ENCODE measurements at regions not wholly inside any gene's neighbourhood (a gene's known extent, or its start where the extent isn't known, plus 50 kb on each side); places are given as distances from the start of the nearest gene placed in this dataset.
"Not testable (repeated sequence)": the region's sequence is repeated elsewhere in the genome, so short reads cannot be mapped to it uniquely, and the experiment has no call there.

DNA sequence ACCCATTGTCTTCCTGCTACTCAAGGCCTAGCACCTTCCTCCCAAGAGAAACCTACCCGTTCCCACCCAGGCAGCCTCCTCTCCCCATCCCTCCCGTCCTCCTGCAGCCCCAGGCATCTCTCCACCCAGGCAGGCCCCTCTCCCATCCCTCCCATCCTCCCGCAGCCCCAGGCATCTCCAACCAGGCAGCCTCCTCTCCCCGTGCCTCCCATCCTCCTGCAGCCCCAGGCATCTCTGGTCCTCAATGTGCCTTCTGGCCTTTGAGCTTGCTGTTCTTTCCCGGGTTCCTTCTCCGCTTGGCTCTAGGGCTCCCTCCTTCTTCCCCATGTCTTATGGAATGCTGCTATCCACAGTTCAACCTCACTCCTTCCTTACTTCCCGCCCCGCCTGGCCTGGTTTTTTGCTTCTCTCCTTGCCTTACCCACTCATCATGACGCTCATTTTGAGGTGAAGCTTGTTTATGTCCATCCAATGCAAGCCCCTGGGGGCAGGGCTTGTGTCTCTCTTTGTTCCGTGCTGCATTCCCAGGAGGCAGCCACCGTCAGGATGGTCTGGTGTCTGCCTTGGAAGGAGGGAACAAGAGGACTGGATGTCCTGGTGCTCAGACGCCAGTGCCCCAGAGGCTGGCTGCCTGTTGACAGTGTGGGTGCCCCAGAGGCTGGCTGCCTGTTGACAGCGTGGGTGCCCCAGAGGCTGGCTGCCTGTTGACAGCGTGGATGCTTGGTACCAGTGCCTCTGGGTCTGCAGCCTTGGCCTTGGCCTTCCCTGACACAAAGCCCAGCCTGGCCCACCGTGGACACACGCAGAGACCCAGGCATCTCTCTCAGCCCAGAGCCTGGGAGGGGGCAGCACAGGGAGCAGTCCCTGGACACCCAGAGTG is 815.7 kb downstream of the BRD1 start:
- 55 to 70% (median 66%) methylated on average over 16 of the region's 16 CpGs for WGBS, 3 donors
- H3K27ac ChIP-seq (ENCODE audit: low read depth, low read length): no peak overlapping the region

DNA sequence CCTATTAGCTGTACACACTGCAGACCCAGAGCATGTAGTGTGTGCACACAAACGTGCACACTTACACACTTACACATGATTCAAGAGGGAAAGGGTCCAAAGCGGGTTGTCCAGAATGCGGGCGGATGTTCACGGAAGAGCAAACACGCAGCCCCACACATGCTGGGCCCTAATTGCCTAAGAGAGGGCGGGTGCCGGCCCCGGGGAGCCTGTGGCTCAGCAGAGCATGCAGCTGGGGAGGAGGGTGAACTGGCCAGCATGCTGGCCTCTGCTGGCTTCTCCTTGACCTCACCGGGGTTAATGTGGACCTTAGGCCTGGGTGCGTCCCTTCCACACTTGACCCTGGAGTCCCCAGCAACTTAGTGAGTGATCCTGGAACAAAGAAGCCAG is 816.3 kb downstream of the BRD1 start:
- no peak overlapping the region for H3K27ac ChIP-seq (ENCODE audit: low read depth, low read length)
- whole genome bisulfite sequencing, 3 donors: 69 to 80% (median 78%) methylated on average over 11 of the region's 11 CpGs

DNA sequence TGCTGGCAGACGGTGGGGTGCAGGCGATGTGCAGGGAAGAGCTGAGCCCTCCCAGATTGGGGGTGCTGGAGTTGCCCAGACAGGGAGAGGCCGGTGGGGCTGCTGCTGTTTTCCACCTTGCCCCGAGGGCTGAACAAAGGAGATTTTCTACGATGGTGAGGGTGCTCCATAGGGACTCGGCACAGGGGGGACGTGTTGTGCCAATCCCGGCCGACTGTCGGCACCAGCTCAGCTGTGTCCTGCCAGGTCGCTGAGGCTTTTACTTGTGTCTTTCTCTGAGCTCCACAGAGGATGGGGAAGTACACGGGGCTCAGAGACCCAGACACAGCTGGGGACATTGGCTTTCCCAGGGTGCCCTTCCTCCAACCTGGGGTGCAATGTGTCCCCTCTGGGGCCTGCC is 816.8 kb downstream of the BRD1 start:
- H3K27ac ChIP-seq (ENCODE audit: low read depth, low read length): no peak overlapping the region
- WGBS, 3 donors: 73 to 85% (median 82%) methylated on average over 12 of the region's 12 CpGs

DNA sequence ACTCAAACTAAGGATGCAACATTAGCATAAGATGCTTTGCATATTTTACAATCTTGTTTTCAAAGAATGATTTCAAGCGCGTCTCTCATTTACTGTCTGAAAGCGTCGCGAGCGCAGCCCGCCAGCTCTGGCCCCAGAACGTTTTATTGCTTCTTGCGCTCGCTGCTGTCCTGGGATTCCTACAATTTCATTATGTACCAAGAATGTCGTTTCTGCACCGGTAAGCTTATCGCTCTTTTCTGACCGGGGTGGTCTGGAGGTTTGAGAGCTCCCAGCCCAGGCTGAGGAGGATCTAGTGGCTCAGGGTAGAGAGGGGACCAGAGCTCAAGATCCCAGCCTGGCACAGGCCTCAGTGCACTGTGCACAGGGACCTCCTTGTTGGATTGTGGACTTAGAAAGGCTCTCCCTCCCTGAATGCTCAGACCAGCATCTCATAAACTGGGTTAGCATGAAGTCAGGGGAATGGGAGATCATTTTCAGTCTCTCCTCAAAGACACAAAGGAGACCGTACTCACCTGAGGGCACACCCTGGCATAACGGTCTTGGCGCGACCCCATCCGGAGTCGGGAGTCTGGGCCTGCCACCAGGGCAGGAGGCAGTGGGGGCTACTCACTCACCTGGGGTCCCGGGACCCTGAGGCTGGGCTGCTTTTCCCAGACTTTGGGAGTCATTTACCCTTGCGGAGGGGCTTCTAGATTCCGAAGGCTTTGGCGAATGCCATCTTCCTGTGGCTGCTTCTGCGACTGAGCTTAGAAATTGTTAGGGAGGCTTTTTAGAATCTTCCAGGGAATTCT is 817.4 kb downstream of the BRD1 start:
- WGBS, 3 donors: 79 to 86% (median 80%) methylated on average over 25 of the region's 25 CpGs
- H3K27ac ChIP-seq (ENCODE audit: low read depth, low read length): no peak overlapping the region

DNA sequence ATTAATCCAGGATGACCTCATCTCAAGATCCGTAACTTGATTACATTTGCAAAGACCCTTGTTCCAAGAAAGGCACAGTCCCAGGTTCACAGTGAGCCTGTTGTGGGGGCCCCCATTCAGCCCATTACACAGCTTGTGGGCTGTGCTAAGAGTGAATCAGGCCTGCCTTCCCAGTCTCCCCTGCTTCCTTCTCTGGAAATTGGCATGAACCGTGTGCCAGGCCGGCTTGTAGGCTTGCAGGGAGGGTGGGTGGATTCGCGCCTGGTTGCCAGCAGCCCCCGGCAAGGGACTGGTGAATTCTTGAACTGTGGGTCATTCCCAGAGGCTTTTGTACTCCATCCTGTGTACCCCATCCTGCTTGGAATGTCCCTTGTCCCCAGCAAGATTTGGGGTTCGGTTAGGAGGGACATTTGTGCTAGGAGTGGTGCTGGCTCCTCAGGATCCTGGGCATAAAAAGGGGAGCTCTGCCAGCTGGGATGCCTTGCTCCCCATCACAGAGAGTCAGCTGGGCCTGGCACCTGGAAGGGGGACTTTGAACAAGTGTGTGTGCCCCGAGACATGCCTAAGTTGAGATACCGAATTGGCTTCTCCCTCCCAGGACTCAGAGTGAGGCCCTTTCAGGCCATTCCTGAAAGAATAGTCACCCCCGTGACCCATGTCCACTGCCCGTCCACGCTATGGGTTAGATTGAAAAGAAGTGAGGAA is 818.2 kb downstream of the BRD1 start:
- 79 to 90% (median 89%) methylated on average over 12 of the region's 12 CpGs for WGBS, 3 donors
- no peak overlapping the region for H3K27ac ChIP-seq (ENCODE audit: low read depth, low read length)

DNA sequence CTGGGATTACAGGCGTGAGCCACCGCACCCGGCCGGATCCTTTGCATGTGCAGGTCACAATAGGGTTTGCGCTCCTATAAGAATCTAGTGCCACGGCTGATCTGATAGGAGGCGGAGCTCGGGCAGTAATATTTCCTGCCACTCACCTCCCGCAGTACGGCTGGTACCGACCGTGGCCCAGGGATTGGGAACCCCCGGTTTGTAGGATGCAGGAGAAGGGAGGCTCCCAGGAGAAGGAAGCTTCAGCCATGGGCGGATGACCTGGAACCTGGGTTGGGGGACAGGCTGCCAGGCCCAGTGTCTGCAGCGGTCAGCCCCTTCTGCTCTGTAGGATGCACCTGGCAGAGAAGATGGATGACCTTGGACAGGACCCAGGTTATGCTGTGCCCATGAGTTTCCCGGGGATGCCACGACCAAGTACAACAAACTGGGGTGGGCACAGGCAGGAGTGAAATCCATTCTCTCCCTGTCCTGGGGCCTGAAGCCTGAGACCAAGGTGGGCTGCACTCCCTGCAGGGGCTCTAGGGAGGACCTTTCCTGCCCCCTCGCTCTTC is 818.9 kb downstream of the BRD1 start:
- no peak overlapping the region for H3K27ac ChIP-seq (ENCODE audit: low read depth, low read length)
- 83 to 88% (median 87%) methylated on average over 18 of the region's 18 CpGs for WGBS, 3 donors

DNA sequence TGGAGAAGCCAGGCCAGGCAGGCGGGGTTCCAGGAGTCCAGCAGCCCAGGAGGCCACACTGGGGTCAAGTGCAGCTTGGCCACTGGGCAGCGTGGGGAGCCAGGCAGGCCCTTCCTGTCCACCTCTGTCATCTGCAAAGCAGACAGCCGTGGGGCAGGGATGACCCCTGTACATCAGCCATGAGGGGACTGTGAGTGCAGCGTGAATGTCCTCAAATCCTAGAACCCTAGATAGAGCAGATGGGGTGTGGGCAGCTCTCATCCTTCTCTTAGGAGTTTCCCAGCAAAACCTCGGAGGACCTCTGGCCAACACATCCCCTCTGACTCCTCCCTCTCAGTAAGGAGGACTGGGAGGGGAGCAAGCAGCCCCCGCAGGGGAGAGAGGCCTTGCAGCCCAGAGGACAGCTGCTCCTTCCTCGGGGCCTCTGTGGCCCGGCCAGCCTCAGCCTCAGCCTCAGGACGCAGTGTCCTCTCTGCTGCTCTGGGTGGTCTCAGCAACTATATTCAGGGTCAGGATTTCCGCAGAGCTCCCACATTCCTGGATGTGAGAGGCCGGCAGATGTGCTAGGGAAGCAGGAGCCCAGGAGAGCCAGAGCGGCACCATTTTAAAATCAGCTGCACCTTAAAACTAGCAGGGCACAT is 820.5 kb downstream of the BRD1 start:
- no peak overlapping the region for H3K27ac ChIP-seq (ENCODE audit: low read depth, low read length)
- WGBS, 3 donors: 45 to 54% (median 48%) methylated on average over 12 of the region's 12 CpGs

DNA sequence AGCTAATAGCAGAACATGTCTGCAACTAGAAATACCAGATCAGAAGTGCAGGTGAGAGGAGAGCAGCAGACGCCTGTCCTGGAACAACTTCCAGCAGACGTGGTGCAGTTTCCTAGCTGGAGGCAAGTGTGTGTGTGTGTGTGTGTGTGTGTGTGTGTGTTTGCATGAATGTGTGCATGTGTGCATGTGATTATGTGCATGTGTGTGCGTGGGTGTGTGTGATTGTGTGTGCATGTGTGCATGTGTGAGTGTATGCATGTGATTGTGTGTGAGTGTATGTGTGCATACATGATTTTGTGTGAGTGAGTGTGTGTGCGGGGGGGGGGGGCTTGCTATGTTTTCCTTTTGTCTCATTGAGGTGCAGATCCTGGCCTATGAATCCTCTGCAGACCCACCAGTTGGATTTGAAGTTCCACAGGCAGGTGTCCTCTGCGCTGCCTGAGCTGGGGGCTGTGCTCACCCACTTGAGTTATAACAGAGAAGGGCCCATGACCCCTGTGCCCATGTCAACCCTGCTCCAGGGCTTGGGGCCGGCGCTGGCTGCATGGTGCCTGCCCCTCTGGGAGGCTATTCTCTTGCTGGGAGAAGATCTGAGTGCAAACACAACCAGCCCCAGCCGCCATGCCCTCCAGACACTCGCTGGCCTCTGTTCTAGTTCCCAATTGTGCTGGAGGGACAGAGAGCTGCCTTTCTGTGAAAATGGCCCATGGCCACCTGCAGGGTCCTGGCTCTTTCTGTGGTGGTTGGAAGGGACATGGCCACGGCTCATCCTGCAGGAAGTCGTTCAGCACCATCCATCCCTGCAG is 821.3 kb downstream of the BRD1 start:
- H3K27ac ChIP-seq (ENCODE audit: low read depth, low read length): no peak overlapping the region
- WGBS, 3 donors: 66 to 77% (median 73%) methylated on average over 11 of the region's 11 CpGs

DNA sequence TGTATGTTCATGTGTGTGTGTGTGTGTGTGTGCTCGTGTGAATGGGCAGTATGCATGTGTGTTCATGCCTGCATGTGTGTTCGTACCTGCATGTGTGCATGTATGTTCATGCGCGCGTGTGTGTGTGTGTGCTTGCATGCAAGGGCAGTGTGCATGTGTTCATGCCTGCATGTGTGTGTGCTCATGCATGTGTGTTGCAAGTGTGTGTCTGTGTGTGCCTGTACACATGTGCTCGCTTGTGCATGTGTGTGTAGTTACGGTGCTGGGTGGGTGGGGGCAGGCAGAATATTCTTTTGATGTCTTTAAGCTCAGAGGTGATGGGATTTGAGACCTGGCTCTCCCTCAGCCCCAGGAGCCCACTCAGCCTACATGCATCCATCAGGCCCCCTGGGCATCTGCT is 822.1 kb downstream of the BRD1 start:
- no peak overlapping the region for H3K27ac ChIP-seq (ENCODE audit: low read depth, low read length)
- WGBS, 3 donors: 66 to 83% (median 83%) methylated on average over 7 of the region's 7 CpGs

DNA sequence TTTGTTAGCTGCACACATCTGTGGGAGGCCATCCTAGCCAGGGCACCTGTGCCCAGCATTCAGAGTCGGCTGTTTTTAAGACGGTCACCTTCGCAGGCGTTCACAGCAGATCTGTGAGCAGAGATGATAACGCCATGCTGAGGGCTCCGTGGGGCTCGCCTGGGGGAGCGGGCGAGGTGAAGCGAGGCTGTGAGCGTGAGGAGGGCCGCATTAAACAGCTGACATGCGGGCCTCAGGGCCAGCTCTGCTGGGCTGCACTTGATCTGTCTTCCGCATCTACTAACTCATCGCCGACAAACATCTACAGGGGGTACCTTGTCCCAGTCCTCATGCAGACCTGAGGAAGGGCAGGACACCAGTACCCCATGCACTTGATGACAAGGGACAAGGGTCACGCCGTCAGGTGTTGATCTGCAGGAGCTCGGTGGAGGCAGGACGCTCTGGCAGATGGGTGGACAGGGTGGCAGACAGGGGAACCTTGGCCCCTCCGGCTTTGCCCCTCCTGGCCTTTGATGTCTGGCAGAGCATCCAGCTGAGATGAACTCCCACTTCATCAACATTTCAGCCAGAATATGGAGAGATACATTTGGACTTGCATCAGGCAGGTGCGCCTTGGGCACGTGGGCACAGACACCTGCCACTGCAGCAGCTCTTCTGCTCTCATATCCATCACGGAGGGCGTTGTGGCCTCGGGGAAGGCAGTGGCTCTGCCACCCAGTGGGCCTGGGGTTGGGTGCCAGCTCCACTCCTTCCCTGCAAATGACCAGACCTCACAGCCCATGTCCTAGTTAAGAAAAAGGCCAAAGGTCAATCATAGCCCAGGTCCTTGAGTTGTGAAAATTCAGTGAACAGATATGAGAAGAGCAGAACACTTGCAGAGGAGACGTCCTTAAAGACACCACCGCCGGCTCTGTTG is 822.9 kb downstream of the BRD1 start:
- no peak overlapping the region for H3K27ac ChIP-seq (ENCODE audit: low read depth, low read length)
- WGBS, 3 donors: 85 to 92% (median 91%) methylated on average over 29 of the region's 29 CpGs

DNA sequence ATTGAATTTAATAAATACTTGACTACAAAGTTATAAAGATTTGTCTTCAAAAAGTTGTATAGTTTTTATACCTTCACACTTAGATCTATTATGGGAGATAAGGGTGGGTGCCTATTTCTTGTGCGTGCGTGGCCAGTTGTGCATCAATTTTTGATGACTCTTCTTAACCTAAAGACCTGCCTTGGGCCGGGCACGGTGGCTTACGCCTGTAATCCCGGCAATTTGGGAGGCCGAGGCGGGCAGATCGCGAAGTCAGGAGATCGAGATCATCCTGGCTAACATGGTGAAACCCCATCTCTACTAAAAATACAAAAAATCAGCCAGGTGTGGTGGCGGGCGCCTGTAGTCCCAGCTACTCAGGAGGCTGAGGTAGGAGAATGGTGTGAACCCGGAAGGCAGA is 830.1 kb downstream of the BRD1 start:
- 92 to 97% (median 93%) methylated on average over 14 of the region's 14 CpGs for WGBS, 3 donors
- H3K27ac ChIP-seq (ENCODE audit: low read depth, low read length): not testable (repeated sequence)

DNA sequence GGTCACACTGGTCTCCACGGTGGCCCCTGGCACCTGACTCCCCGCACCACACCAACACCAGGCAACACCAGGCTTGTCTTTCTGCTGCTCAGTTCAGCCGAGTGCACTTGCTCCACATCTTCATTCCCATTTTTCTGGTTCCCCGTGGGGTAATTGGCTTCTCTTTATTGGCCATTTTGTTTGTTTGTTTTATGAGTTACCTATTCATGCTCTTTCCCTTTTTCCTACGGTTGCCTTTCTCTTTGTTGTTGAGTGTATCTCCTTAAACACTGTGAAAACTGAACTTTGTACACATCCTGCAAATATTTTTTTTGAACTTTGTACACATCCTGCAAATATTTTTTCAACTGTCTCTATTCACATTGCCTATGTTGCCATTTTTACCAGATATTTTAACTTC is 834.0 kb downstream of the BRD1 start:
- 64 to 69% (median 68%) methylated on average over 5 of the region's 5 CpGs for WGBS, 3 donors
- no peak overlapping the region for H3K27ac ChIP-seq (ENCODE audit: low read depth, low read length)

DNA sequence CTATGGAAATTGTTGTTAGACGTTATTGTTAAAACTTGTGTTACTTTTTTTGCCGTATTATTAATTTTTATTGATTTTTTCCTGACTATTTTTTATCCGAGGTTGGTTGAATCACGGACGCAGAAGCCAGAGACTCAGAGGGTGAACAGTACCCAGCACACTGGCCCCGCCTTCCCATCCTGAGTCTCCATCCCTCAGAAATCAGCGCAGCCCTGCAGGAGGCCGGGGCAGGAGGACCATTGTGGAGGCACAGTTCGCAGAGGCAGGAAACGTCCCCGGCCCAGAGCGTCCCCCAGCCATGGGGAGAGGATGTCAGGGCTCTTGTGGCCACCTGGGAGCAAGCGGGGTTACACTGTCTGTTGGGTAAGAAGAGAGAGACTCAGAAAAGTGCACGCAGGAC is 843.0 kb downstream of the BRD1 start:
- H3K27ac ChIP-seq (ENCODE audit: low read depth, low read length): no peak overlapping the region
- 64 to 81% (median 80%) methylated on average over 14 of the region's 14 CpGs for WGBS, 3 donors

DNA sequence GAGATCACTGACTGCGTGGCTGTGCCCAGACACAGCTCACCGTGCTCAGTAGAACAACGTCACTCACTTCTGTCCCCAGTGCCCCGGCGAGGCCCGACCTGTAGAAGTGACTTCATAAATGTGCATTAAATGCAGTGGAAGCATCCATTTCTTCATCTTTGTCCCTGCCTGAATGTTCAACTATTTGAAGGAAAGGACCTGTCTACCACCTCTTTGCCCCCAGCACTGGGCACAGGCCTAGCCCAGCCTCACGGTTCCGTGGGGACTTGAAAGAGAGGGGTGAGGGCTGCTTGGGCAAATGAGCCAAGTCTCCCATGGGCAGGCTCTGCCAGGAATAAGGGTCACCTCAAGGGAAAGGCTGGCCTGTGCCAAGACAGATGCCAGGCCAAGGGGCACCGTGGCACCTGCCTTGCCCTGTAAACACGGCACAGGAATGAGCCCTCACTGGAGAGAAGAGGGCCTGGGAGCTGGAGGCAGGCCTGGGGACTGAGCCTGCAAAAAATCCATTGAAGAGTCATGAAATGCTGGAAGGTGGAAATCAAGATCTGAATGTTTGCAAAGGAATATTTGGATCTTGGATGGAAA is 845.3 kb downstream of the BRD1 start:
- 85 to 89% (median 89%) methylated on average over 10 of the region's 10 CpGs for WGBS, 3 donors

DNA sequence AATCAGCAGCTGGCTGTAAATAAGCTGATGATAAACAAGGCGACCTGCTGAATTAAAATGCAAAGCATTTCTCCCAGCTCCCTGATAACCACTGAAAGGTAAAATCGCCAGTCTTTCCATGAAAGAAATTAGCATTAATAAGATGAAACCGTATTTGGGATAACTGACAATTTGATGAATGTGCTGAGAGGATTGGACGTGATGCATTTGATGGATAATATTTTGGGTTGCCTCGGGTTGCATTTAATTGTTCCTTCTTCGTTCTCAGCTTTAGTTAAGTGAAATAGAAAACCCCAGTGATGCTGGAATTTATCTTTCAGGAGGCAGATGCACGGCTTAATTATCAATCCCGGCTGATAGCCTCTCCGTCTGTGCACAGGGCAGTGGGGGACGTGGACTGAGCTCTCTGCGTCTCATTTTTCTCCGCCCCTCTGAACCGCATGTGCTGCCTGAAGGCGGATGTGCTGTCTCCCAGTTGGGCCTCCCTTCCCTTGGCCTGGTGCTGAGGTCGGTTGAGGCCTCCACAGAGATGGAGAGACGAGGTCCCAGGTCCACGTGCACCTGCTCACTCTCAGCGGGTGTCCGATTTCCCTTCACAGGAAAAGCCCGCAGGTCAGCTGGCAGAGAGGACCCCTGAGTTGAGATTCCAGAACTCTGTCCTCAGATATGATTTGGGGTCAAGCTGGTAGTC is 846.2 kb downstream of the BRD1 start:
- WGBS, 3 donors: 45 to 63% (median 54%) methylated on average over 20 of the region's 20 CpGs
- no peak overlapping the region for H3K27ac ChIP-seq (ENCODE audit: low read depth, low read length)

More for the DNA sequence above, 845.3 kb downstream of the BRD1 start:
- no peak overlapping the region for H3K27ac ChIP-seq (ENCODE audit: low read depth, low read length)

DNA sequence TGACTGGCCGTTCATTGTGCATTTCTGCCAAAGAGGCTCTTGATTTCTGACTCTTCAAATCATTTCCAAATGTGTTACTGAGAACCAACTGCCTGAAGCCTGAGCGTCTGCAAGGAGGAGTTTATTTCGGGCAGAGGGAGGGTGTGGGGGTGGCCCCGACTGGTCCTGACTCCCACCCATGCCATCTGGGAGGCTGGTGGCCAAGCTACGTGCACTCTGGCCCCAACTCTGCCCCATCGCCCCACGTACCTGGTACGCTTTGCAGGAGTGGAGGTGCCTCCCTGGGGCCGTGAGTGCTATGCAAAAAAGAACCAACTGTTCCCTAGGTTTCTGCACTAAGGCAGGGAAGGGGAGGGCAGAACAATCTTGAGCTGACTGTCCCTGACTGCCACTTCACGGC is 846.8 kb downstream of the BRD1 start:
- 60 to 61% (median 61%) methylated on average over 10 of the region's 10 CpGs for WGBS, 3 donors
- no peak overlapping the region for H3K27ac ChIP-seq (ENCODE audit: low read depth, low read length)
